ENCODE measurements at regions not wholly inside any gene's neighbourhood (a gene's known extent, or its start where the extent isn't known, plus 50 kb on each side); places are given as distances from the start of the nearest gene placed in this dataset.

DNA sequence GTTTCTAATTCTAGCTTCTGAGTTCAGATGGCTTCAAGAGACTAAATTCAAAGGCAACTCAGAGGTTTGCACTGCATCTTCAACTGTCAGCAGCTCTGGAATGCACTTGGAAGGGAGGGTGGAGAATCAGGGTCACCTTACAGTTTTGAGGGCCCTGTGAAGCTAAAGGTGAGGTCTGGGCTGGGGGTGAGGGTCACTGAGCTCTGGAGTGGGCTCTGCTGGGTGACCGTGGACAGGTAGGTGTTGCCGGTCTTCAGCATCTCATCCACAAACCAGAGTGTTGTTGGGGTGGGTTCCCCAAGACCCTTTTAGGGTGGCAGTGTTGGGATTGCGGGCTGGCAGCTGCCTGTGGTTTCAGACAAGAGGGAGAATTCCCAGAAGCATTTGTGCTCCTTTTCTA lies 70.1 kb upstream of the CXCR4 start:
- TF ChIP-seq EZH2 (IDR thresholded peaks at IDR 0.05; ENCODE audit: borderline replicate concordance, low read depth, low read length, poor library complexity, severe bottlenecking), result no peak
- TF ChIP-seq CTCF (conservative IDR thresholded peaks at IDR 0.05; ENCODE audit: low read depth, low read length), result no peak
- Histone ChIP-seq H3K27me3 (replicated peaks; ENCODE audit: insufficient read depth, low read depth, low read length, poor library complexity) (no peaks in the 10 kb centered on the region), H3K27ac (ENCODE audit: low read depth, low read length, poor library complexity, severe bottlenecking) (no peak overlapping the region), H3K4me1 (ENCODE audit: insufficient read depth, low read length, poor library complexity, severe bottlenecking) (no peaks in the 10 kb centered on the region), H3K4me3 (ENCODE audit: low read depth, low read length, poor library complexity, severe bottlenecking) (no peak overlapping the region), H3K9me3 (ENCODE audit: low read depth, low read length, poor library complexity, severe bottlenecking) (no peaks in the 10 kb centered on the region), H3K36me3 (ENCODE audit: insufficient read depth, low read length, poor library complexity, severe bottlenecking) (no peaks in the 10 kb centered on the region)
- no TSS peak for BruUV-seq (replicated peaks)
- DNase-seq (ENCODE audit: low spot score), result no peak
- POLR2A ChIA-PET (ENCODE audit: low non-redundant PET), result no interaction called here
- CTCF ChIA-PET, result no interaction called here
- intact Hi-C loops (cut with micrococcal nuclease; ENCODE audit: unreplicated experiment), result no loop called here

- intact Hi-C loops (cut with micrococcal nuclease; ENCODE audit: unreplicated experiment), result no loop called here
- Histone ChIP-seq H3K4me1 (ENCODE audit: insufficient read depth, low read length, poor library complexity, severe bottlenecking) (no peaks in the 10 kb centered on the region), H3K36me3 (ENCODE audit: insufficient read depth, low read length, poor library complexity, severe bottlenecking) (no peaks in the 10 kb centered on the region), H3K4me3 (ENCODE audit: low read depth, low read length, poor library complexity, severe bottlenecking) (no peak overlapping the region), H3K27ac (ENCODE audit: low read depth, low read length, poor library complexity, severe bottlenecking) (no peak overlapping the region), H3K27me3 (replicated peaks; ENCODE audit: insufficient read depth, low read depth, low read length, poor library complexity) (no peaks in the 10 kb centered on the region), H3K9me3 (ENCODE audit: low read depth, low read length, poor library complexity, severe bottlenecking) (no peaks in the 10 kb centered on the region)
- ChIA-PET CTCF (no interaction called here), POLR2A (ENCODE audit: low non-redundant PET) (no interaction called here)
- TF ChIP-seq CTCF (conservative IDR thresholded peaks at IDR 0.05; ENCODE audit: low read depth, low read length) (no peak), EZH2 (IDR thresholded peaks at IDR 0.05; ENCODE audit: borderline replicate concordance, low read depth, low read length, poor library complexity, severe bottlenecking) (no peak)
- no peak for DNase-seq (ENCODE audit: low spot score)
- BruUV-seq (replicated peaks), result no TSS peak
These were observed 68.2 kb upstream of the CXCR4 start for GRCh38 chr2:136185981-136186776.

GRCh38 chr2:136183097-136183496 lies 65.1 kb upstream of the CXCR4 start:
- no peaks in the 10 kb centered on the region for H3K36me3 ChIP-seq (ENCODE audit: insufficient read depth, low read length, poor library complexity, severe bottlenecking)
- no peak overlapping the region for H3K27ac ChIP-seq (ENCODE audit: low read depth, low read length, poor library complexity, severe bottlenecking)
- intact Hi-C loops (cut with micrococcal nuclease; ENCODE audit: unreplicated experiment), result no loop called here
- DNase-seq (ENCODE audit: low spot score), result no peak
- ChIA-PET CTCF (no interaction called here), POLR2A (ENCODE audit: low non-redundant PET) (no interaction called here)
- H3K9me3 ChIP-seq (ENCODE audit: low read depth, low read length, poor library complexity, severe bottlenecking), result no peaks in the 10 kb centered on the region
- H3K27me3 ChIP-seq (replicated peaks; ENCODE audit: insufficient read depth, low read depth, low read length, poor library complexity), result no peaks in the 10 kb centered on the region
- TF ChIP-seq EZH2 (IDR thresholded peaks at IDR 0.05; ENCODE audit: borderline replicate concordance, low read depth, low read length, poor library complexity, severe bottlenecking), result no peak
- TF ChIP-seq CTCF (conservative IDR thresholded peaks at IDR 0.05; ENCODE audit: low read depth, low read length), result no peak
- H3K4me1 ChIP-seq (ENCODE audit: insufficient read depth, low read length, poor library complexity, severe bottlenecking), result no peaks in the 10 kb centered on the region
- BruUV-seq (replicated peaks), result no TSS peak
- H3K4me3 ChIP-seq (ENCODE audit: low read depth, low read length, poor library complexity, severe bottlenecking), result no peak overlapping the region
